ENCODE measurements at regions not wholly inside any gene's neighbourhood (a gene's known extent, or its start where the extent isn't known, plus 50 kb on each side); places are given as distances from the start of the nearest gene placed in this dataset.

DNA sequence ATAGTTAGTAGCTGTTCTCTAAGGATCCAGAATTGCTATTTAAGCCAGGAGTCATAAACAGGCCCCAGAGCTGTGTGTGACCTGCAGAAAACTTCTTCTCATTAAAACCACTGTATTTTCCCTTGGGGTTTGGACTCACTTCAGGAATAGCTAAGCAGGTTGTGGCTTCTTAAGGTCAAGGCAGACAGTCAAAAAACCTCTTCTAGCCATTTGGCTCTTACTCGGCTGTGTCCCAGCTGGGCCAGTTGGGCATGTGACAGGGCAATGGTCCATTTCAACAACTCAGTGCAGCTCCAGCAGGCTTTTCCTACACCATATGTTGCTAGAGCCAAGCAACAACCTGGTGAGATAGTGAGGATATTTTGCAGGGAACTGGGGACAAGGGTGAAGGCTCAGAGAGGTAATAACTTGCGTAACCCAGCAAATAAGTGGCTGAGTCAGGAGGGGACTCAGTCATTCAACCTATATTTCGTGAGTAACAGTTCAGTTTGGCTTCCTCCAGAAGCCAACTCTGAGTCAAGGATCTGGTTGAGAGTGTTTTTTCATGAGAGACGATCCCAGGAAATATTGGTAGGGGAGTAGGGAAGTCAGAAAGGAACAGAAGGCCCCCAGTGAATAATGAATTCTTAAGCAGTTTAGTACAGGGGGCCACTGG is 115.4 kb upstream of the PPP2R2B start:
- ChIA-PET POLR2A (no interaction called here), CTCF (ENCODE audit: unreplicated experiment) (no interaction called here)
- H2AFZ ChIP-seq (ENCODE audit: low read length) = no peak overlapping the region
- DNase-seq (ENCODE audit: low spot score) = no peak
- no peaks in the 10 kb centered on the region for H3K36me3 ChIP-seq (ENCODE audit: insufficient read depth, low read length)
- no peak overlapping the region for H3K4me2 ChIP-seq (ENCODE audit: low read length)
- H4K20me1 ChIP-seq (ENCODE audit: insufficient read depth, low read length) = no peaks in the 10 kb centered on the region
- H3K27ac ChIP-seq (ENCODE audit: low read depth, low read length, poor library complexity, severe bottlenecking) = no peak overlapping the region
- BruUV-seq (replicated peaks) = no TSS peak
- H3K79me2 ChIP-seq (ENCODE audit: insufficient read depth, low read depth, low read length) = no peaks in the 10 kb centered on the region
- H3K9me2 ChIP-seq (ENCODE audit: insufficient read depth, low read length) = no peaks in the 10 kb centered on the region
- no peaks in the 10 kb centered on the region for H3K4me1 ChIP-seq (ENCODE audit: insufficient read depth, low read length, poor library complexity, severe bottlenecking)
- intact Hi-C loops (cut with micrococcal nuclease; ENCODE audit: unreplicated experiment) = no loop called here
- H3K4me3 ChIP-seq (ENCODE audit: low read depth, low read length, poor library complexity, severe bottlenecking) = no peak overlapping the region
- TF ChIP-seq CTCF (conservative IDR thresholded peaks at IDR 0.05; ENCODE audit: low read length) = no peak
- TF ChIP-seq EZH2phosphoT487 (IDR thresholded peaks at IDR 0.05; ENCODE audit: borderline replicate concordance, low read depth, low read length) = no peak
- no peaks in the 10 kb centered on the region for H3K9me3 ChIP-seq (ENCODE audit: low read length)

- no peak overlapping the region for H3K27ac ChIP-seq (ENCODE audit: low read depth, low read length, poor library complexity, severe bottlenecking)
- intact Hi-C loops (cut with micrococcal nuclease; ENCODE audit: unreplicated experiment) = no loop called here
- no peaks in the 10 kb centered on the region for H3K9me2 ChIP-seq (ENCODE audit: insufficient read depth, low read length)
- POLR2A ChIA-PET = no interaction called here
- H3K4me1 ChIP-seq (ENCODE audit: insufficient read depth, low read length, poor library complexity, severe bottlenecking) = no peaks in the 10 kb centered on the region
- CTCF ChIA-PET (ENCODE audit: unreplicated experiment) = no interaction called here
- H2AFZ ChIP-seq (ENCODE audit: low read length) = no peak overlapping the region
- no peaks in the 10 kb centered on the region for H4K20me1 ChIP-seq (ENCODE audit: insufficient read depth, low read length)
- no peaks in the 10 kb centered on the region for H3K79me2 ChIP-seq (ENCODE audit: insufficient read depth, low read depth, low read length)
- H3K4me3 ChIP-seq (ENCODE audit: low read depth, low read length, poor library complexity, severe bottlenecking) = no peak overlapping the region
- TF ChIP-seq CTCF (conservative IDR thresholded peaks at IDR 0.05; ENCODE audit: low read length) (no peak), EZH2phosphoT487 (IDR thresholded peaks at IDR 0.05; ENCODE audit: borderline replicate concordance, low read depth, low read length) (no peak)
- DNase-seq (ENCODE audit: low spot score) = no peak
- no peaks in the 10 kb centered on the region for H3K36me3 ChIP-seq (ENCODE audit: insufficient read depth, low read length)
- no peak overlapping the region for H3K4me2 ChIP-seq (ENCODE audit: low read length)
- BruUV-seq (replicated peaks) = no TSS peak
- H3K9me3 ChIP-seq (ENCODE audit: low read length) = no peaks in the 10 kb centered on the region
These were observed 117.3 kb upstream of the PPP2R2B start for GRCh38 chr5:146995878-146996277.

GRCh38 chr5:147015405-147015804 is 136.8 kb upstream of the PPP2R2B start:
- ChIA-PET CTCF (ENCODE audit: unreplicated experiment) (no interaction called here), POLR2A (no interaction called here)
- no peaks in the 10 kb centered on the region for H3K4me1 ChIP-seq (ENCODE audit: insufficient read depth, low read length, poor library complexity, severe bottlenecking)
- H3K9me2 ChIP-seq (ENCODE audit: insufficient read depth, low read length) = no peaks in the 10 kb centered on the region
- TF ChIP-seq CTCF (conservative IDR thresholded peaks at IDR 0.05; ENCODE audit: low read length) (no peak), EZH2phosphoT487 (IDR thresholded peaks at IDR 0.05; ENCODE audit: borderline replicate concordance, low read depth, low read length) (no peak)
- intact Hi-C loops (cut with micrococcal nuclease; ENCODE audit: unreplicated experiment) = no loop called here
- no peak overlapping the region for H3K4me2 ChIP-seq (ENCODE audit: low read length)
- H4K20me1 ChIP-seq (ENCODE audit: insufficient read depth, low read length) = no peaks in the 10 kb centered on the region
- BruUV-seq (replicated peaks) = no TSS peak
- H3K27ac ChIP-seq (ENCODE audit: low read depth, low read length, poor library complexity, severe bottlenecking) = no peak overlapping the region
- no peak overlapping the region for H3K4me3 ChIP-seq (ENCODE audit: low read depth, low read length, poor library complexity, severe bottlenecking)
- no peaks in the 10 kb centered on the region for H3K9me3 ChIP-seq (ENCODE audit: low read length)
- no peaks in the 10 kb centered on the region for H3K36me3 ChIP-seq (ENCODE audit: insufficient read depth, low read length)
- no peaks in the 10 kb centered on the region for H3K79me2 ChIP-seq (ENCODE audit: insufficient read depth, low read depth, low read length)
- H2AFZ ChIP-seq (ENCODE audit: low read length) = no peak overlapping the region
- DNase-seq (ENCODE audit: low spot score) = no peak
